HCT116 (cell line): ENCODE measurements at regions not wholly inside any gene's neighbourhood (a gene's known extent, or its start where the extent isn't known, plus 50 kb on each side); places are given as distances from the start of the nearest gene placed in this dataset.

Source experiments
- CTCF ChIP-seq, 3 experiments: fragments of 200-600 bp in 1 of 3; sonication (generic) in 1 of 3; IDR thresholded peaks in 2 of 3; conservative IDR thresholded peaks in 1 of 3; 2 replicates each; pipeline ENCODE4 v1.5.1; 2012 to 2017; ENCODE audit warnings: low read depth in 2 of 3, low read length in 2 of 3, antibody characterized with exemption in 1 of 3, borderline replicate concordance in 1 of 3, control low read depth in 1 of 3, mild to moderate bottlenecking in 1 of 3, mixed read lengths in 1 of 3, mixed run types in 1 of 3, moderate library complexity in 1 of 3; ENCODE audit not compliant: insufficient read depth in 1 of 3
- EZH2 ChIP-seq: fragments of 200-600 bp; sonication (generic); IDR thresholded peaks from 2 replicates; pipeline ENCODE4 v1.6.1; 2017; ENCODE audit warnings: antibody characterized with exemption, mixed run types
- FOSL1 ChIP-seq: IDR thresholded peaks from 2 replicates; pipeline ENCODE4 v1.6.1; 2012; ENCODE audit warnings: low read depth
- MAX ChIP-seq: IDR thresholded peaks from 2 replicates; pipeline ENCODE4 v1.6.1; 2012
- POLR2AphosphoS5 ChIP-seq: IDR thresholded peaks from 2 replicates; pipeline ENCODE4 v1.6.1; 2011; ENCODE audit warnings: mild to moderate bottlenecking, low read depth, low read length, moderate library complexity

GRCh38 chr4:157803421-157803820 is 369.4 kb downstream of the GASK1B start:
- TF ChIP-seq POLR2AphosphoS5 (no peak), CTCF (IDR thresholded peaks at IDR 0.05 in 2 of 3, conservative IDR thresholded peaks at IDR 0.05 in 1 of 3; ENCODE audit: borderline replicate concordance in 1 of 3, insufficient read depth in 1 of 3, low read depth in 2 of 3, low read length in 2 of 3) (no peak), MAX (no peak), EZH2 (no peak), FOSL1 (no peak)
